WTC11 (cell line): ENCODE measurements at regions not wholly inside any gene's neighbourhood (a gene's known extent, or its start where the extent isn't known, plus 50 kb on each side); places are given as distances from the start of the nearest gene placed in this dataset.

Experiments used
- ATAC-seq: fragments of 200-7000 bp; cut with Tn5 transposase; 2 replicates; pipeline ENCODE4 v1.10.0; 2021; ENCODE audit warnings: mild to moderate bottlenecking, moderate library complexity
- CTCF ChIA-PET: fragments of 300-600 bp; sonication (Branson Sonifier 250); formaldehyde crosslinking; loops from one replicate; lab custom pipeline; 2021; ENCODE audit warnings: antibody characterized with exemption; lab: Charles Lee
- POLR2A ChIA-PET: fragments of 350-600 bp; sonication (Branson Sonifier 250); formaldehyde crosslinking; loops from one replicate; lab custom pipeline; 2021; ENCODE audit warnings: antibody characterized with exemption; lab: Charles Lee
- DNase-seq: peaks from one replicate; pipeline ENCODE4 v3.0.0; 2021; ENCODE audit warnings: low spot score
- H3K27ac Mint-ChIP-seq: 2 replicates; pipeline ENCODE4 v1.8.0; 2021; ENCODE audit warnings: mixed read lengths
- H3K27me3 Mint-ChIP-seq: 2 replicates; pipeline ENCODE4 v1.8.0; 2021; ENCODE audit warnings: low read depth, mild to moderate bottlenecking, moderate library complexity, mixed read lengths
- H3K36me3 Mint-ChIP-seq: 2 replicates; pipeline ENCODE4 v1.8.0; 2021; ENCODE audit warnings: mixed read lengths
- H3K4me1 Mint-ChIP-seq: 2 replicates; pipeline ENCODE4 v1.8.0; 2022; ENCODE audit warnings: mixed read lengths
- H3K4me3 Mint-ChIP-seq: 2 replicates; pipeline ENCODE4 v1.8.0; 2021; ENCODE audit warnings: mild to moderate bottlenecking, moderate library complexity, mixed read lengths
- H3K9me3 Mint-ChIP-seq: 2 replicates; pipeline ENCODE4 v1.8.0; 2021; ENCODE audit warnings: mixed read lengths
- AR ChIP-seq: fragments of 250-450 bp; sonication (Bioruptor Pico); IDR thresholded peaks from 2 replicates; pipeline ENCODE4 v1.9.0; 2021; ENCODE audit warnings: mild to moderate bottlenecking
- E2F1 ChIP-seq: sonication (generic); formaldehyde crosslinking; IDR thresholded peaks from 2 replicates; pipeline ENCODE4 v1.8.0; 2022; ENCODE audit warnings: mild to moderate bottlenecking, missing genetic modification reagents
- ERG ChIP-seq: fragments of 250-450 bp; sonication (Bioruptor Pico); IDR thresholded peaks from 2 replicates; pipeline ENCODE4 v1.8.0; 2021; ENCODE audit warnings: mild to moderate bottlenecking
- GABPB1 ChIP-seq: sonication (generic); formaldehyde crosslinking; IDR thresholded peaks from 2 replicates; pipeline ENCODE4 v1.8.1; 2023; ENCODE audit warnings: mild to moderate bottlenecking, missing genetic modification reagents
- GTF2I ChIP-seq: fragments of 250-450 bp; sonication (Bioruptor Pico); conservative IDR thresholded peaks from 2 replicates; pipeline ENCODE4 v1.4.0; 2021; ENCODE audit warnings: mild to moderate bottlenecking
- MXD4 ChIP-seq: fragments of 250-450 bp; sonication (Bioruptor Pico); IDR thresholded peaks from 2 replicates; pipeline ENCODE4 v1.8.0; 2021; ENCODE audit warnings: mild to moderate bottlenecking, moderate library complexity, borderline replicate concordance
- RELA ChIP-seq: sonication (generic); formaldehyde crosslinking; IDR thresholded peaks from 2 replicates; pipeline ENCODE4 v1.8.1; 2022; ENCODE audit warnings: missing genetic modification reagents, mild to moderate bottlenecking, borderline replicate concordance
- SMAD4 ChIP-seq: sonication (generic); formaldehyde crosslinking; IDR thresholded peaks from 2 replicates; pipeline ENCODE4 v1.8.0; 2022; ENCODE audit warnings: mild to moderate bottlenecking, missing genetic modification reagents
- SOX15 ChIP-seq: fragments of 250-450 bp; sonication (Bioruptor Pico); IDR thresholded peaks from 2 replicates; pipeline ENCODE4 v1.9.0; 2021; ENCODE audit warnings: mild to moderate bottlenecking
- STAT6 ChIP-seq: sonication (generic); formaldehyde crosslinking; conservative IDR thresholded peaks from 2 replicates; pipeline ENCODE4 v1.8.1; 2023; ENCODE audit warnings: mild to moderate bottlenecking, low read depth, missing genetic modification reagents, moderate library complexity
- ZMAT4 ChIP-seq: fragments of 250-450 bp; sonication (Bioruptor Pico); IDR thresholded peaks from 2 replicates; pipeline ENCODE4 v1.9.0; 2021; ENCODE audit warnings: mild to moderate bottlenecking
- ZNF425 ChIP-seq: fragments of 250-450 bp; sonication (Bioruptor Pico); conservative IDR thresholded peaks from 2 replicates; pipeline ENCODE4 v1.9.0; 2021; ENCODE audit warnings: mild to moderate bottlenecking
- ZNF512 ChIP-seq: sonication (generic); formaldehyde crosslinking; IDR thresholded peaks from 2 replicates; pipeline ENCODE4 v1.8.1; 2022; ENCODE audit warnings: missing genetic modification reagents, borderline replicate concordance
- ZNF532 ChIP-seq: fragments of 250-450 bp; sonication (Bioruptor Pico); IDR thresholded peaks from 2 replicates; pipeline ENCODE4 v1.9.0; 2021; ENCODE audit warnings: mild to moderate bottlenecking, borderline replicate concordance
- ZNF671 ChIP-seq: fragments of 250-450 bp; sonication (Bioruptor Pico); IDR thresholded peaks from 2 replicates; pipeline ENCODE4 v1.8.0; 2021; ENCODE audit warnings: mild to moderate bottlenecking

GRCh38 chr16:48084826-48085225 lies 71.0 kb downstream of the ABCC12 start (continued):
- no peak for TF ChIP-seq AR
- TF ChIP-seq RELA (CRISPR knock-in tag), result no peak
- TF ChIP-seq ZNF425 (CRISPR knock-in tag), result no peak
- TF ChIP-seq GTF2I (CRISPR knock-in tag), result no peak
- no peak for TF ChIP-seq GABPB1 (CRISPR knock-in tag)
- no peak for TF ChIP-seq STAT6 (CRISPR knock-in tag)
- no peak for TF ChIP-seq E2F1 (CRISPR knock-in tag)
- TF ChIP-seq ZNF671, result no peak
- no peak for TF ChIP-seq MXD4

GRCh38 chr16:48082516-48082915 lies 73.3 kb downstream of the ABCC12 start:
- Mint-ChIP-seq H3K27ac (no peak overlapping the region), H3K9me3 (no peaks in the 10 kb centered on the region), H3K36me3 (no peaks in the 10 kb centered on the region), H3K4me3 (no peak overlapping the region), H3K27me3 (no peaks in the 10 kb centered on the region; the same call in 1 of the 2 replicates), H3K4me1 (0 out of 2 replicates have a peak, but pooled peaks cover 5% of the 10 kb centered on the region)
- DNase-seq (no peak), ATAC-seq (no peak)
- CTCF ChIA-PET, result interaction anchor here (1.3 to 1.8 kb wide), 2 partner anchors 28 to 83 kb away, joined by 4 to 5 read pairs; no protein-coding TSS in a partner anchor
- POLR2A ChIA-PET, result no interaction called here
- TF ChIP-seq ZMAT4 (CRISPR knock-in tag) (no peak), SMAD4 (CRISPR knock-in tag) (no peak), RELA (CRISPR knock-in tag) (no peak), ZNF425 (CRISPR knock-in tag) (no peak), SOX15 (CRISPR knock-in tag) (no peak), ZNF532 (CRISPR knock-in tag) (no peak), ERG (CRISPR knock-in tag) (no peak), ZNF512 (no peak)
